DND-41 (cell line): ENCODE measurements at regions not wholly inside any gene's neighbourhood (a gene's known extent, or its start where the extent isn't known, plus 50 kb on each side); places are given as distances from the start of the nearest gene placed in this dataset.

Source experiments
- ATAC-seq: fragments of 200-7000 bp; cut with Tn5 transposase; 3 replicates; pipeline ENCODE4 v1.9.1; 2021; ENCODE audit warnings: low read depth; ENCODE audit not compliant: insufficient read depth
- DNase-seq: peaks from one replicate; pipeline ENCODE4 v3.0.0-alpha.2; 2020
- H2AFZ ChIP-seq: 2 replicates; pipeline ENCODE4 v1.6.0; 2012; ENCODE audit warnings: low read depth, low read length
- H3K27ac ChIP-seq: 2 replicates; pipeline ENCODE4 v1.5.1; 2012; ENCODE audit warnings: low read length, inconsistent platforms
- H3K27me3 ChIP-seq: fragments of 200-600 bp; sonication (generic); 2 replicates; pipeline ENCODE4 v1.6.0; 2012; ENCODE audit warnings: low read length, mild to moderate bottlenecking, inconsistent platforms; ENCODE audit not compliant: insufficient read depth, poor library complexity
- H3K36me3 ChIP-seq: 2 replicates; pipeline ENCODE4 v1.5.1; 2012; ENCODE audit warnings: low read length, inconsistent platforms; ENCODE audit not compliant: insufficient read depth
- H3K4me1 ChIP-seq: 2 replicates; pipeline ENCODE4 v1.5.1; 2012; ENCODE audit warnings: mild to moderate bottlenecking, low read length; ENCODE audit not compliant: insufficient read depth
- H3K4me2 ChIP-seq: 2 replicates; pipeline ENCODE4 v1.6.0; 2012; ENCODE audit warnings: mild to moderate bottlenecking, moderate library complexity, low read length, inconsistent platforms; ENCODE audit not compliant: insufficient read depth
- H3K4me3 ChIP-seq, 2 experiments: fragments of 200-600 bp in 1 of 2; shearing (Covaris generic) in 1 of 2; 2 replicates each; pipeline ENCODE4 v1.5.1; 2012 to 2016; ENCODE audit warnings: inconsistent platforms in 2 of 2, low read length in 2 of 2, mild to moderate bottlenecking in 2 of 2, low read depth in 1 of 2, moderate library complexity in 1 of 2
- H3K79me2 ChIP-seq: 2 replicates; pipeline ENCODE4 v1.6.0; 2012; ENCODE audit warnings: low read length, inconsistent platforms; ENCODE audit not compliant: insufficient read depth
- H3K9ac ChIP-seq: 2 replicates; pipeline ENCODE4 v1.6.0; 2012; ENCODE audit warnings: low read depth, mild to moderate bottlenecking, inconsistent platforms, low read length, moderate library complexity
- H3K9me3 ChIP-seq: 2 replicates; pipeline ENCODE4 v1.5.1; 2012; ENCODE audit warnings: low read length, moderate library complexity, mild to moderate bottlenecking, inconsistent platforms; ENCODE audit not compliant: insufficient read depth, severe bottlenecking
- H4K20me1 ChIP-seq: 2 replicates; pipeline ENCODE4 v1.6.0; 2012; ENCODE audit warnings: low read length; ENCODE audit not compliant: insufficient read depth
- EZH2 ChIP-seq: IDR thresholded peaks from 3 replicates; pipeline ENCODE4 v1.6.1; 2012; ENCODE audit warnings: borderline replicate concordance, low read depth, mild to moderate bottlenecking, moderate library complexity, low read length, inconsistent platforms; ENCODE audit not compliant: severe bottlenecking
- TF ChIP-seq, protein P1 (sequence below): IDR thresholded peaks from 2 replicates; pipeline ENCODE4 v1.5.1; 2012; ENCODE audit warnings: borderline replicate concordance, low read length, moderate library complexity, mild to moderate bottlenecking; ENCODE audit not compliant: poor library complexity, severe bottlenecking; ENCODE audit errors: extremely low read depth

DNA sequence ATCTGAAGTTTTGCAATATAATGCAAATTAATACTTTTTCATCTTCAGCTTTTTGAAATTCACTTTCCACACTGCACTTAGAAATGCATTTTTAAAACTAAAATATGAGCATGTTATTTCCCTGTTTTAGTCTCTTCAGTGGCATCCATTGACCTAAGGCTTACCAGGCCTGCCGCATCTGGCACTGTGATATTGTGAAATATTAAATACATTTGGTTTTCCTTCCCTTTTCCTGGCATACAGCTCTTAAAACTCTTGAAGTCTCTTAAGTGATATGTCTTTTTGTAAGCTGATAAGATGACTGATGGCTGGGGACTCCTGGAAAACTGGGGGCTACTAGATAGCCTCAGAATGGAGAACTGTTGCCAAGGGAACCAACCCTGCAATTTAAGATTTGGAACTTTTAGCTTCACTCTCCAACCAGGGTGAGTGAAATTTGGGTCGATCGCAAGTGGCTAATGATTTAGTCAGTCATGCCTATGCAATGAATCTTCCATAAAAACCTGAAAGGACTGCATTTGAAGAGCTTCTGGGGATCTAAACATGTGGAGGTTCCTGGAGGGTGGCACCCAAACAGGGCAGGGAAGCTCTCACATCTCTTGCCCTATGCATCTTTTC, 75.5 kb upstream of the PDC start:
- DNase-seq (no peak), ATAC-seq (no peak)
- no peak overlapping the region for H2AFZ ChIP-seq
- no peaks in the 10 kb centered on the region for H4K20me1 ChIP-seq
- no peaks in the 10 kb centered on the region for H3K36me3 ChIP-seq
- no peak overlapping the region for H3K27ac ChIP-seq
- H3K9me3 ChIP-seq: peaks cover 3% of the 10 kb centered on the region
- no peak overlapping the region for H3K4me3 ChIP-seq
- TF ChIP-seq, protein P1, sequence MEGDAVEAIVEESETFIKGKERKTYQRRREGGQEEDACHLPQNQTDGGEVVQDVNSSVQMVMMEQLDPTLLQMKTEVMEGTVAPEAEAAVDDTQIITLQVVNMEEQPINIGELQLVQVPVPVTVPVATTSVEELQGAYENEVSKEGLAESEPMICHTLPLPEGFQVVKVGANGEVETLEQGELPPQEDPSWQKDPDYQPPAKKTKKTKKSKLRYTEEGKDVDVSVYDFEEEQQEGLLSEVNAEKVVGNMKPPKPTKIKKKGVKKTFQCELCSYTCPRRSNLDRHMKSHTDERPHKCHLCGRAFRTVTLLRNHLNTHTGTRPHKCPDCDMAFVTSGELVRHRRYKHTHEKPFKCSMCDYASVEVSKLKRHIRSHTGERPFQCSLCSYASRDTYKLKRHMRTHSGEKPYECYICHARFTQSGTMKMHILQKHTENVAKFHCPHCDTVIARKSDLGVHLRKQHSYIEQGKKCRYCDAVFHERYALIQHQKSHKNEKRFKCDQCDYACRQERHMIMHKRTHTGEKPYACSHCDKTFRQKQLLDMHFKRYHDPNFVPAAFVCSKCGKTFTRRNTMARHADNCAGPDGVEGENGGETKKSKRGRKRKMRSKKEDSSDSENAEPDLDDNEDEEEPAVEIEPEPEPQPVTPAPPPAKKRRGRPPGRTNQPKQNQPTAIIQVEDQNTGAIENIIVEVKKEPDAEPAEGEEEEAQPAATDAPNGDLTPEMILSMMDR: no peak
- TF ChIP-seq EZH2: no peak
- H3K9ac ChIP-seq: no peak overlapping the region
- H3K4me2 ChIP-seq: no peak overlapping the region
- no peaks in the 10 kb centered on the region for H3K4me1 ChIP-seq
- no peaks in the 10 kb centered on the region for H3K27me3 ChIP-seq
- H3K79me2 ChIP-seq: no peaks in the 10 kb centered on the region

DNA sequence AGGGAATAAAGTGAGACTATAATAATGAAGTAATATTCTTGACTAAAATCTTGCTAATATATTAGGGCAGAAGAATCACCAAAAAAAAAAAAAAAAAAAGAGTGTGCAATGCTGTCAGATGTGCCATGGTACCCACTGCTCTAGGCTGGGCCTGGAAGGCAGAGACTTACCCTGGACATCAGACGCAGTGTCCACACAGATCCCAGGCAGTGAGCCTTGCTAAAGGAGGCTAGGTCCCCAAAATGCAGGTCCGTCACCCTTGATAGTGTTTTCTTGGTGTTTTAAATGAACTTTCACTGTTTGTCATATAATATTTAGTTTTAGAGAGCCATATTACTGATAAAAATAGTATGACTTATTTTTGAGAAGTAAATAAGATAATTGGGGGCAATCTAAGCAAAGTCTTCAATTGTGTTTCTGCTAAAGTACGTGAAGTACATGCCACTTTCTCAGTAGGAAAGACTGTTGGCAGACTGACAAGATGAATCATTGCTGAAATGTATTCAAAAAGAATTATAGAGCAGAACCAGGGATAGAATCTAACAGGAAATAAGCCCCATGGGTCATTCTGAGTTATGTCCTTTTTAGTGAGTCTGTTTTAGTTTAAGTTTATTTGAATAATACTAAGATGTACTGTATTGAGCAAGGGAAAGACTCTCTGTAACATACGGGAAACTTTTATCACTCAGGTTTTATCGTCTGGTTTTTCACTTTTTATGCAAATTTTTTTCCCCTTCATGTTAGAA, 74.6 kb upstream of the PDC start:
- H3K27me3 ChIP-seq: no peaks in the 10 kb centered on the region
- no peak overlapping the region for H2AFZ ChIP-seq
- H3K4me1 ChIP-seq: no peaks in the 10 kb centered on the region
- DNase-seq (no peak), ATAC-seq (no peak)
- no peaks in the 10 kb centered on the region for H3K36me3 ChIP-seq
- no peaks in the 10 kb centered on the region for H3K79me2 ChIP-seq
- no peak overlapping the region for H3K4me3 ChIP-seq
- H4K20me1 ChIP-seq: no peaks in the 10 kb centered on the region
- H3K27ac ChIP-seq: no peak overlapping the region
- no peak overlapping the region for H3K9ac ChIP-seq
- TF ChIP-seq, protein P1: no peak
- TF ChIP-seq EZH2: no peak
- H3K4me2 ChIP-seq: no peak overlapping the region
- no peaks in the 10 kb centered on the region for H3K9me3 ChIP-seq

DNA sequence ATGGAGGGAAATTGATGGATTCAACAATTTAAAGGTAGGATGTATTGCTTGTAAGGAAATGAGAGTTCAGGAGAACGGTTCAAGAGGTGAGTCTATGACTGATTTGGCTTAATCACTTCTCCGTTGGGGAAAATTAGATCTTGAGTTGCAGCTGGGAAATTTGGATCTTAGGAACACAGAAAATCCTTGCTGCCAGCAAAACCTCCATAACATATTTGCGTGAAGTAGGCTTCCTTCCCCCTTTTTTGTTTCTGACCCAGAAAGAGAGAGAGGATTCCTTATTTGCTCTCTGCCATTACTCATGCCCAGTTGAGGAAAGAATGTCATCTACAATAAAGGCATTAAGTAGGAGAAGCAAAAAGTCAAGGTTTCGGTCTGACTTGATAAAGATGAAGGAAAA, 73.5 kb upstream of the PDC start:
- Histone ChIP-seq H3K4me3 (no peak overlapping the region), H3K4me1 (no peaks in the 10 kb centered on the region), H3K27me3 (no peaks in the 10 kb centered on the region), H3K9ac (no peak overlapping the region), H3K27ac (no peak overlapping the region), H2AFZ (no peak overlapping the region), H4K20me1 (no peaks in the 10 kb centered on the region), H3K79me2 (no peaks in the 10 kb centered on the region), H3K36me3 (no peaks in the 10 kb centered on the region), H3K4me2 (no peak overlapping the region), H3K9me3 (no peaks in the 10 kb centered on the region)
- TF ChIP-seq, protein P1: no peak
- TF ChIP-seq EZH2: no peak
- DNase-seq: no peak
- ATAC-seq: no peak
